Uterus (tissue), 2 donors: ENCODE measurements at regions not wholly inside any gene's neighbourhood (a gene's known extent, or its start where the extent isn't known, plus 50 kb on each side); places are given as distances from the start of the nearest gene placed in this dataset.

Experiments used
- CTCF ChIP-seq, 4 experiments: fragments of 200-600 bp in 2 of 4; fragments of 450-650 bp in 2 of 4; sonication (generic) in 2 of 4; IDR thresholded peaks; one replicate each; pipeline ENCODE4 v1.5.1; 2016 to 2019; ENCODE audit warnings: antibody characterized with exemption in 4 of 4, mild to moderate bottlenecking in 2 of 4, moderate library complexity in 1 of 4
- POLR2A ChIP-seq, 2 donors: fragments of 450-650 bp; IDR thresholded peaks; one replicate each; pipeline ENCODE4 v1.6.1; 2016; ENCODE audit warnings: antibody characterized with exemption in 2 of 2, mild to moderate bottlenecking in 1 of 2, moderate library complexity in 1 of 2

GRCh38 chr3:117880638-117881037 is 1154.0 kb downstream of the IGSF11 start:
- no peak for TF ChIP-seq CTCF (IDR thresholded peaks at IDR 0.05)
- TF ChIP-seq POLR2A (IDR thresholded peaks at IDR 0.05): no peak
